CMK (cell line): ENCODE measurements at regions not wholly inside any gene's neighbourhood (a gene's known extent, or its start where the extent isn't known, plus 50 kb on each side); places are given as distances from the start of the nearest gene placed in this dataset.
"Not testable (repeated sequence)": the region's sequence is repeated elsewhere in the genome, so short reads cannot be mapped to it uniquely, and the experiment has no call there.

Source experiments
- DNase-seq: peaks from one replicate; pipeline ENCODE4 v3.0.0-alpha.2; 2010; ENCODE audit warnings: low read depth

DNA sequence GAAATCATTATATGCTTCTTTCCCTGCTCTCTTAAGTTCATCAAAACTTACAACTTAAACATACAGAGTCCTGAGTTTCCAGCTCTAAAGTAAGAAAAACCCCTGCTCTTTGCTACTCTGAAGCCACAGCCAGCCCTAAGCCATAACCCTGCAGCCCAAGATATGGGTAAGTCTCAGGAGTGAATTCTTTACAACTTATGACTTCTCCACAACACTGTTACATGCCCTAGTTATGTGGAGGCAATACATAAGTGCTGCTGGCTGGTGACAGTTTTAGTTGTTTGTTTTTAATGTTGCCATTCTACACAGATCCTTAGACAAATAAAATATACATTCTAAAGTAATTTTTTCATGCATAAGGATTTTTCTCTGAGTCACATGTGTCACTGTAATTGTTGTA, 100.2 kb downstream of the FBXO8 start:
- DNase-seq, result no peak

DNA sequence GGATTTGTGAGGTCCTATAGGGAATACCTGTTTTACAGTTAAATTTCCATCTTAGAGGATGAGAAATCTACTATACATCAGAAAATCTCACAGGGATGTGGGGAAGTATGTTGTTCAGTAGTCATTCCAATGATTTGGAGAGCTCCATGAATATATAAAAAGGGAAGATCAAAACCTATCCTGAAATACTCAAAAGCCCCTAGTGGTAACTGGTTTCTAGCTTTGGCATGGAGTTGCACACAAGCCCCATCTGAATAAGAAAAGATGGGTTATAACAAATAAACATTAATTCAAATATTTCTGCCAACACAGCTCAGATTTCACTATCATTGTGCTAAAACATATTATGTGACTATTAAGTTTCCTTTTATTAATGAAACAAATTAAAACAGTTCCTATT, 101.6 kb downstream of the FBXO8 start:
- no peak for DNase-seq

DNA sequence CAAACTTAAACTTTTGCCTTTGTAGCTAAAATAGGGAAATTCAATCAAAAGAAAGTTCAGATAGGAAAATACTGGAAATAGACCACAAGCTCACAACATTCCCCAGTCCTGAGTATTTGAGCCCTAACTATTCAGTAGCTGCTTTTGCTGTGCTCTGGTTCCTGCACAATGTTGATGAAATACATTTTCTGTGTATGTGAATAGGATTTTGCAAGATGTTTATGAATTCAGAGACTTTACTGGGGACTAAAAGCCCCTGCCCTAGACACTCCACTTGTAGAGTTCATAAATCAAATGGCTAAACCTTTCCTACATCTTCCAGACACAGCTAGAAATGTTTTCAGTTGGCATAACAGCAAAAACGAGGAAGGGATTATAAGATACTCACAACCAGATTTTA, 105.9 kb downstream of the FBXO8 start:
- DNase-seq, result no peak

DNA sequence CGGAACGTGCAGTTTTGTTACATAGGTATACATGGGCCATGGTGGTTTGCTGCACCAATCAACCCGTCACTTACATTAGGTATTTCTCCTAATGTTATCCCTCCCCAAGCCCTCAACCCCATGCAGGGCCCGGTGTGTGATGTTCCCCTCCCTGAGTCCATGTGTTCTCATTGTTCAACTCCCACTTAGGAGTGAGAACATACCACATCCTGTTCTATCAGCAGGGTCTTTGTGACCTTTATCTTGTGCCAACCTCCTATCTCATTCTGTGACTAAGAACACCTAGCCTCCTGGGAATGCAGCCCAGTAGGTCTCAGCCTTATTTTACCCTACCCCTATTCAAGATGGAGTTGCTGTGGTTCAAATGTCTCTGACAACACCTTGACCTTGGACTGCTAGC, 107.6 kb downstream of the FBXO8 start:
- not testable (repeated sequence) for DNase-seq

DNA sequence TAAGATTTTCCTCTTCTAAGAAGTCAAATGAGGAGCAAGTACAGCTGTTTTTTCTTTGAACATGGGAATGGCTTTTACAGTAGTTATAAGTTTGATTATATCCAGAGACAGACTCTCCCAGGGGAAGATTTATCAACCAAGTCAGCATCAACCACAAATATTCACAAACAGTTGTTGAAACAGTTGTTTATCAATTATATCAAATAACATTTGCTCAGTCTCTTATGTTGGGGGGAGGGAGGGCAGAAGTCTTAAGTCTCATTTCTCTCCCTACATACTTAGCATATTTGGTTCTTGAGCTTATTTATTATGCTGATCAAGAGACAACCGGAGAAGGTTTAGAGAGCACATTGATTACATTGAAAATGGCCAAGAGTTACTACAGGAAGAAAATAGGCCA, 110.1 kb downstream of the FBXO8 start:
- no peak for DNase-seq

DNA sequence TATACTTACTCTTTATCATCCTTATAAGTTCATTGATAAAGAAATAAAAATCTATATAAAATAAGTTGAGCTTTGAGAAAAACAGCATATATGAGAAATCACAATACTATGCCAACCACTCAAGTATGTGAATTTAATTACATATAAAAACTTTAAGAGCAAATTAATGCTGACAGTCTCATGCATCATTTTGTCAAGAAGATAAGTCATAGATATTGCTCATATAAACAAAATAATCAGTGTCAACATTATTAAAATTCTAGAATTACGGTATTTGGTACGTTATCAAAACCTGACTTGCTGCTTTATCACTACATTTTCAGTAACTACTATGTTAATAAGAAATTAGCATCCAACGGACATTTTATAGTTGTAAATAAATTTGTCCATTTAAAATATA, 111.2 kb downstream of the FBXO8 start:
- DNase-seq, result no peak

DNA sequence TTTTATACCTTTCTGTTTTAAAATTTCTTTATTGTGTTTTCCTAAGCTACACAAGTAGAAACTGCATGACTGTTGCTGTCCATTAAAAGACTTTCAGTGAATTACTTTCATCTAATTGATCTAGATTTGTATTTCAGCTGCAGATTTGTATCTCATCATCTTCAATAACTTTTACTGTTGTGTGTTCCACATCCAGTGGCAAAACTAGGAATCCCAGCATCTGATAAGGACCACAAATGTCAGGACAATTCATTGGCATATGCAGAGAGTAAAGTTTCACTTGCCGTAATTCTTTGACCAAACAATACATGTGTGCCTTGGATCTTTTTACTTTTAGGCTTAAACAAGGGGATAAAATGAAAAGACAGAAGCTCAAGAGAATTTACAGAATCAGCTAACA, 112.6 kb downstream of the FBXO8 start:
- no peak for DNase-seq

DNA sequence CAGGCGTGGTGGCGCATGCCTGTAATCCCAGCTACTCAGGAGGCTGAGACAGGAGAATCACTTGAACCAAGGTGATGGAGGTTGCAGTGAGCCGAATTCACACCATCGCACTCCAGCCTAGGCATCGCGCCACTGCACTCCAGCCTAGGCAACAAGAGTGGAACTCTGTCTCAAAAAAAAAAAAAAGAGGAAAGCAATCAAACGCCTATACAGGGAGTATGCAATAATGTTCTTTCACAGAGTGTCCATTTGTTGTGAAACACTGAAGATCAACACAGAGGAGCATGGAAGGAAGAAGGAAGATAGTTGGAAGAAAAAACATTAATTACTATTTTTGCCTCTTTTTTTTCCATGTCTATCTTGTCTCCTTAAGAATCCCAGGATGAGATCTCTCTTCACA, 113.4 kb downstream of the FBXO8 start:
- DNase-seq, result no peak

DNA sequence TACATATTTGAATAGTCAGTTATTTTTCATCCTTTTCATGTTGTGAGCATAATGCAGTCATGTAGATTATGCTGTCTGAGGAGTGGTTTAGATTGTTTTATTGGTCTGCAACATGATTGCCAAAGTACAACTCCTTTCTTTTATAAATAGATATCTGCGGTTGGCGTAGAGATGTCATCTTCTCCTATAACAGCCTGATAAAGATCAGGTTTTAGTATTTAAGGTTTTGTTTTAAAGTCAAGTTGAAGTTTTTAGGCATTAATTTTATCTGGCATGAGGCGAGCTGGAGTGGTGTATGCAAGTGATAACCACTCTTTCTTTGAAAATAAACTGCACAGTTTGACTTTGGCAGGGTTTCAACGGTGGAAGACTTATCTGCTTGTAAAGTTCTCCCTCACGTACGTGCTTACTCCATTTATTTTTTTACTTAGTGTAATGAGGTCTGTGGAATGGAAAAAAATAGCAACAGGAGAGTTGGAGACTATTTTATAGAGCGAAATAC, 126.3 kb downstream of the FBXO8 start:
- no peak for DNase-seq

DNA sequence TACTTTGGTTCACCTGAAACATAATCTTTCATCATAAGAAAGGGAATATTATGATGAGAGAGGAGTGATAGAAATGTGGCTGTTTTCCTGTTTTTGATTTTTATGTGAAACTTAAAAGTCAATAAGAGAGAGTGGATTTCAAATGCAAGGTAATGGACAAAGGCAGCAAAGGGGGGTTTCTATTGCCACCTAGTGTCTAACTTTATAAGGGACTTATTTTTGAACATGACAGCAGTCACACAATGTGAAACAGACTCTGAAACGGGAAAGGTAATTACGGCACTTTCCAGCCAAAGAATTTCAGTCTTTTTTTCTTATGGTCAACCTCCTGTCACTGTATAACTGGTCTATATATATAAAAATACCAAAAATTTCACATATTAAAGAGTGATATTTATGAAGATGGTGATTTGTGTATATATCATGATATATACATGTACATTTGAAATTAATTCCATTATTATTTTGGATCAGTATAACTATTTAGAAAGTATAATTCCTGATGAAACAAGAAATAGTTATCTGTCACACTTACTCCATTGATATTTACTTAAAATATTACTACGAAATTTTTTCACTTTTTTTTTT, 127.1 kb downstream of the FBXO8 start:
- DNase-seq, result no peak

DNA sequence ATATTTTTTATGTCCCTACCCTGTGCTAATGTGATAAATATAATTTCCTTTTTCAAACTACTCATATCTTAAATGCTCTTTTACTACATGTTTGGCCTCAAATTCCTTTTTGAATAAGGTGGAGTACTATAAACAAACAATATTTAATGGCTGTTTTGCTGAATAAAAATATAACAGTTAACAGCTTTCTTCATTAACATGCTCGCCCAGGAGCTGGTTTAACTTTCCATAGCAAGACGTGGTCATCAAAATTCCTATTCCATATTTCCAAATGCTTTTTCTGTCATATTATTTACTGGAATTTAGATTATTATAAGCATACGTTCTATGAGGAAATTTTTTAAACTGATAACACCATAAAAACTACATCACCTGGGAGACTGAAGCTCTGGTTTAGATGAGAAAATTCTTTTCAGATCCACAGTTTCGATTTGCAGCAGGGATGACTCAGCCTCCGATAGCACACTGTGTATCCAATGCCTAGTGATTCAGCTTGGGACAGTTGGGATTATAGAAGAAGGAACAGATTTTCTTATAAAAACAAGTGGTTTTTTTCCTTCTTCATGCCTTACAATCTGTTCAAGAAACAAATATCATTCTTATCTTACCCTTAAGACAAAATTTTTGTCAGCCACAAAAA, 129.1 kb downstream of the FBXO8 start:
- no peak for DNase-seq

DNA sequence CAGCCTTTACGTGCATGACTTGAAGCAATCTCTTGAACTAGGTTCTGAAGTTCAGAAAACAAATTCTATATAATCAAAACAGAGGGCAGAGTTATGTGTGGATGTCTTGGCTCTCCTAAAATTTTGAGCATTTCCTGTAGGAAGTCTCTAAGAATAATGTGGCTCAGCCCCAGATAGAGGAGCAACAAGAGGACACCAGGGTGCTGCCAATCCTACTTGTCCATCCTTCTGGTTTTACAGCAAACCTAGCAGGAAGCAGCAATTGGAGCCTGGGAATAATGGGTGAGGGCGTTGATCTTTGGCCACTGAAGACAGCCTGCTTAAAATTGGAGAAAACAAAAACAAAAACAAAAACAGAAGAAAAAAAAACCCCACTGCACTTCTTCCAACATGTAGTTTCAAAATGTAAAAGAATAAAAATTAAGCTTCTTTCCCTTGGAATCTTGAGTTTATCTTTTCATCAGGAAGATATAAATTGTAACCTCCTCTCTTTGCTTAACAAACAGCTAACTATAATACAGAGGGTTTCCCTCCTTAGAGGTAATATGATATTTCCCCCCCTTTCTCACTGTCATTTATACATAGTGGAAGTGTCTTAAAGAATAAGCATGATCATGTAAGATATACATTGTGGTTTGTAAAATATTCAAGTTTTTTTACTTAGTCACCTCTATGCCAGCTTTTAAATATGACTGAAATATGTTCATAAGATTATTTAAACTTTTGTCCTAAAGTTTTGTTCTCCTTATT, 130.6 kb downstream of the FBXO8 start:
- DNase-seq, result no peak

DNA sequence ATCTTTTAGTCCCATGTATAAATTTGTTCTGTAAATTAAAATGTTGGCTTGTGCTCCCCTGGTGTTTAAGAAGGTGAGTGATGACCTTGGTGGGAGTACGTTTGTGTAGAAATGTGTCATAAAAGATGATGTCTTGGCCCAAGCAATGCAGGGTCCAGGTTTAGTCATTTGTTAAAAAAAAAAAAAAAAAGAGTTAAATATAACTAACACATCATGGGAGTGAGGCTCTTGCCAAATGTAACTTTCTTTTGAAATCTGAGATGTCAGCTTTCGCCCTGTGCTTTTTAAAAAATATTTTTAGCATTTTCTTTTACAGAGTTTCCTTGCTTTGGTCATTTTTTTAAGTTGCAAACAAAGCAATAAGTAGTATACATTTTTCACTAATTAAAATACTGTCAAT, 135.6 kb downstream of the FBXO8 start:
- DNase-seq, result no peak

DNA sequence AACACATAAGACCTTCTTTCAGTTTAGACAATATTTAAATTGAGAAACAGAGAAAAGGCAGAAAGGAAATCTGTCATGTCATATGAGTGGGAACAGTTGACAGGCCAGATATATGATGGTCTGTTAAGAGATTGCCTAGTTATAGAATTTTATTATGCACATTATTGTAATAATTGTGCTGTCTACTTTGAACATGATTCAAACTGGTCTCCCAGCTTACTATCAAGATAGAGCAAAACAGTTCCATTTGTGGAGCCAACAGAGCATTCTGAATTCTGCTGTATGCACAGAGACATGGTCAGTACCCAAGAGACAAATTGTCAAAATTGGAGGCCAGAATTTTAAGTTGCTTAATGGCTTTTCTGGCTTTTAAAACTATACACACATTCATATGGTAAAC, 139.4 kb downstream of the FBXO8 start:
- DNase-seq, result no peak

DNA sequence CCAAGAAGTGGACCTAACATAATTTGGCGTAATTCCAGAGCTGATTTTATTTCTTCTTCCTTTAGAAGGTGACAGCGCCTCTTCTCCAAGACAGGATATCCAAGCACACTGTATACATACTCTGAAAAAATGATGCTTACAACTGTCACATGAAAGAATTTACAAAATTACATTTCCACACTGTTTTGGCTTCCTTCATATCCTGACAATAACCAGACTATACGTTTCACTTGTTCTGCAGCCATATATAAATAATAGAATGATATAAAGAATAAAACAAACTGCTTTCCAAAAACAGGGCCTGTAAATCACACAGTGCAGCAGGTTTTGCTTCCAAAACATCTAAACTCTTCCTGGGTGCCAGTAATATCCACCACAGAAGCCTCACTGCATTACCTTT, 141.6 kb downstream of the FBXO8 start:
- DNase-seq, result no peak

DNA sequence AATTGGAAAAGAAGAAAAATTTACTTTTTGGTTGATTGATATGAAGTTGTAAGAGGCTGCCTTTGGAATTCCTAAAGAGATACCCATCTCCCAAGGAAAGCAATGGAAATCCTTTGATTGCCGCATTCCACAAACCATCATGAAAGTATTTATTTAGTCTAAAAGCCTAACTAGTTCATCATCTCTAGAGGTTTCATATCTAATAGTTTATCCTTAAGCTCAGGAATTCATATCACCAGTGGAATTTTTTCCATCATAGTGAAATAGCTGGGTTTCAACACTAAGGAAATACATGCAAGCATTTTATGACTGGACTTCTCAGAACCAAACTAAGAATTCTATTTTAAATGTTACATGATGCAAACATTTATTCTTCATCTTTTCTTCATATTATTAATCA, 144.9 kb downstream of the FBXO8 start:
- DNase-seq, result no peak

DNA sequence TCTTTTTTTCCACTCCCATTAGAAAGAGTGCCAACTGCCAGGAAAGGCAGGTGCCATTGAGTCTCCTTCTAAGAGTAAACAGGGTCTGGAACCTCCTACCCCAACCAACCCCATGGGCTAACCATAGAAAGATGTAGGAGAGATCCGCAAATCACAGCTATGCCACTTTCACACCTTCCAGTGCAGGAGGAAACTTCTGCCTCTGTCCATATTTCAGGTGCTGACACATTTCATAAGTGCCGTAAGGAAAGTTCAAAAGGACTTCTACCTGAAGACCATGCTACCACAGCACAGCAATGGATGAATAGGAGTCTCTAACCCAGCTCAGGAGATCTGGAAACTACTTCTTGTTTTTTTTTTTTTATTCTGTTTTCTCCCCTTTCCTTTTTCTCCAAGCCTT, 145.8 kb downstream of the FBXO8 start:
- no peak for DNase-seq

DNA sequence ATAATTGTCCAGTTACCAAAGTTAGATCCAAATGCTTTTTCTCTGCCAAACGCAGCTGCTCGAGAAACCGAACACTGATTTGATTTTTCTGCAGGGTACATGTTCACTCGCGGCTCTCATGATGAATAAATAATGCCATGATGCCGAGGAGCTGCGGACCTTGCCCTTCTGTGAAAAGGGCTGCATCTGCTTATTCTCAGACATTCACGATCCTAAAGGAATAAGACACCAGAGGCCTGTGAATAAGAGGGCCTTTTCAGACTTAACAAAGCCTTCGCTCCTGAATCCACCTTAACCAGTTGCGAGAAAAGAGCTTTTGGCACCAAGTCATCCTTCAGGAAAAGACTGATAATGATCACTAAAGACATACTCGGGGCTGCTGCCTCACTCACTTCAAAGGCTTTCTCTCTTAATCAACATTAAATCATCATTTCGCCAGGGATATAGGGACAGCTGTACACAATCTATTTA, 147.5 kb downstream of the FBXO8 start:
- DNase-seq, result no peak

DNA sequence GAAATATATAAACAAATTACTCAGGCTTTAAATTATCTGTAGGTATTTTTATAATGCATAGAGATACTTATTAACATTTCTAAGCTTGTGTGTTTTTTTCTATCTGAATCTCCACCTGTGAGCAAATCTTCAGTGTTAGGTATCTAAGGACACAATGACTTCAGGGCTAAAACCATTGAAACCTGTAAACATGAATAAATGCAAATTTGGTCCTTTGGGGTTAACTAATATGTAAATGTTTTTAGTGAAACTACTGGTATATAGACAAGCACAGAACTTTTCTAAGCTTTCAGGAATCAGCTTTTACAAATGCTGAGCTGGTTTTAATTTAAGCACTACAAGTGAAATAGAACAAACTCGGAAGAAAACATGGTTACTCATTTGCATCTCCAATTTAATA, 147.9 kb downstream of the FBXO8 start:
- no peak for DNase-seq

DNA sequence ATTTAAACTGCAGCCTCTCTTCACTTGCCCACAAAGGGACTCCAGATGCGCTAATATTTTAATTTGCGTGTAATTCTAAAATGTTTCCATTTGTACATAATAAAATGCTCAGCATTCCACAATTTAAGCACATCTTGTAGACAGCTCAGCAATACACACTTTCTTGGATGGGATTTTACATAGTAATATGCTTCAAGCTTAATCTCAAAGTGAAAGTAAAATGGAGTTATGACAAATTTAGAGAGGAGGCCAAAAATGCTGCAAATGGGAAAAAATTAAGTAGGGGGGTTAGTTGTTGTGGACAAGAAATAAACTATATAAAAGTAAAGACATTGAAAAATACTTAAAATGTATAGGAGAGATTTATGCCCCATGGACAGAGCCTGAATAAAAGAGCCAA, 149.1 kb downstream of the FBXO8 start:
- no peak for DNase-seq

DNA sequence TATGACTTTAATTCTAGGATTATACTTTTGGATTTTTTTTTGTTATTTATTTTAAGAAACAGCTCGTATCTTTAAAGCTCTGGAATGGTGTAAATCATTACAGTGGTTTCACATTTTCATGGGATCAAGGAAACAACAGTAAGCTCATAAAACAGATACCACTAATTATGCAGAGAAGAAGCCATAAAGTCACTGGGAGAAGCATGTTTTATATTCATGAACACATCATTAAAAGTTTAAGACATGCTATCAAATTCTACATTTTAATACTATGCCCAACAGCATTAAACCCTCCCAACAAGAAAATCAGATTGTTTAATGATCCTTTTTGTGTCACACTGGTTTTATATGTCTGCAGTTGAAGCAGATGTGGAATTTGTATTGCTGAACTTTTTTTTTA, 149.9 kb downstream of the FBXO8 start:
- no peak for DNase-seq

DNA sequence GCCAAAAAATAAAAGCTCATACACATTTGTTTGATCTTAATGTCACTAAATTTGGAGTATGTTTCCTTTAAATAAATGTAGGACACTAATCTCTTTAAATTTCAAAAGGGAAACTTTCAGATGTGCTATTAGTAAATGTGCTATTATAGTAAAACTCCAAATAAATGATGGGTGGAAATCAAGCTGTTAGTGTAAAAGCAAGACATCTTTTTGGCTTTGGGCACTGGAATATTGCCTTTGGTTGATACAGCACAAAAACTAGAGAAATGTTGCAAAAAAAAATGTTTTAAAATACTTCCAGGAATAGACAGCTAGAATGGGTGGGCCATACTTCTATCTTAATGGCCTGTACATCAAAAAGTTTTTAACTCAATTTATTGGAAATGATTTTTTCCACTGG, 151.6 kb downstream of the FBXO8 start:
- no peak for DNase-seq

DNA sequence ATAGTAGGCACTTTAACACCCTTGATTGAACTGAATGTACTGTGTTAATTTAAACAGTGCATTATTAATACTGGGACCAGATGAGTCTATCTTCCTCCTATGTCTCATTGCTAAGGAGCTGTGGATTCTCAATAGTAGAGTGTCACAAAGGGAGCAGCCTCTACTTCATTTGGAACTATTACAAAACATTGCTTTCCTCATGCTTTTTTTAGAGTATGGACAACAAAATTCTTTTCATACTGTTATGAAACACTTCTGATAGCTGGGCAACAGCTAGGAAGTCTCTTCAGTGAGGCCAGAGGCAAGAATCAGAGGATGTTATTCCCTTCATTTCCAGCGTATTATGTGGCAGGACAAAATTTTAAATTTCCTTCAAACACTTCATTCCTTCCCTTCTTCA, 160.8 kb downstream of the FBXO8 start:
- no peak for DNase-seq
